ENCODE measurements at regions not wholly inside any gene's neighbourhood (a gene's known extent, or its start where the extent isn't known, plus 50 kb on each side); places are given as distances from the start of the nearest gene placed in this dataset.

DNA sequence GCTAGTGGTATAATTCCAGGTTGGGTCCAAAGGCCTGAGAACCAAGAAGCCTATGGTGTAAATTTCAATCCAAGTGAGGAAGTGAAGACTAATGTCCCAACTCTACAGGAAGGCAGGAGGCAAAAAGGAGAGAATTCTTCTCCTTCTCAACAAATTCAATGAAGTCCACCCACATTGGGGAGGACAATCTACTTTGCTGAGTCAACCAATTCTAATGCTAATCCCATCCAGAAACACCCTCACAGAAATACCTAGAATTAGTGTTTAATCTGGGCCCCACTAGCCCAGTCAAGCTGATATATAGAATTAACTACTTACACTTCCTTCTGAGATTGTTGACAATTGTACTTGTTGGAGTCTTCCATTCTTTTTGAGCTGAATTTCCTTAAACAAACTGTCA is 413.2 kb upstream of the PHF14 start:
- TF ChIP-seq EZH2 (IDR thresholded peaks at IDR 0.05): no peak
- TF ChIP-seq, protein P1, sequence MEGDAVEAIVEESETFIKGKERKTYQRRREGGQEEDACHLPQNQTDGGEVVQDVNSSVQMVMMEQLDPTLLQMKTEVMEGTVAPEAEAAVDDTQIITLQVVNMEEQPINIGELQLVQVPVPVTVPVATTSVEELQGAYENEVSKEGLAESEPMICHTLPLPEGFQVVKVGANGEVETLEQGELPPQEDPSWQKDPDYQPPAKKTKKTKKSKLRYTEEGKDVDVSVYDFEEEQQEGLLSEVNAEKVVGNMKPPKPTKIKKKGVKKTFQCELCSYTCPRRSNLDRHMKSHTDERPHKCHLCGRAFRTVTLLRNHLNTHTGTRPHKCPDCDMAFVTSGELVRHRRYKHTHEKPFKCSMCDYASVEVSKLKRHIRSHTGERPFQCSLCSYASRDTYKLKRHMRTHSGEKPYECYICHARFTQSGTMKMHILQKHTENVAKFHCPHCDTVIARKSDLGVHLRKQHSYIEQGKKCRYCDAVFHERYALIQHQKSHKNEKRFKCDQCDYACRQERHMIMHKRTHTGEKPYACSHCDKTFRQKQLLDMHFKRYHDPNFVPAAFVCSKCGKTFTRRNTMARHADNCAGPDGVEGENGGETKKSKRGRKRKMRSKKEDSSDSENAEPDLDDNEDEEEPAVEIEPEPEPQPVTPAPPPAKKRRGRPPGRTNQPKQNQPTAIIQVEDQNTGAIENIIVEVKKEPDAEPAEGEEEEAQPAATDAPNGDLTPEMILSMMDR (IDR thresholded peaks at IDR 0.05 in 2 of 3, conservative IDR thresholded peaks at IDR 0.05 in 1 of 3; ENCODE audit: borderline replicate concordance in 1 of 3, insufficient read depth in 1 of 3, low read depth in 2 of 3, low read length in 2 of 3): no peak
- no peak for TF ChIP-seq POLR2A (IDR thresholded peaks at IDR 0.05; ENCODE audit: borderline replicate concordance, extremely low read depth, insufficient read depth, insufficient read length)
- TF ChIP-seq, protein P2, sequence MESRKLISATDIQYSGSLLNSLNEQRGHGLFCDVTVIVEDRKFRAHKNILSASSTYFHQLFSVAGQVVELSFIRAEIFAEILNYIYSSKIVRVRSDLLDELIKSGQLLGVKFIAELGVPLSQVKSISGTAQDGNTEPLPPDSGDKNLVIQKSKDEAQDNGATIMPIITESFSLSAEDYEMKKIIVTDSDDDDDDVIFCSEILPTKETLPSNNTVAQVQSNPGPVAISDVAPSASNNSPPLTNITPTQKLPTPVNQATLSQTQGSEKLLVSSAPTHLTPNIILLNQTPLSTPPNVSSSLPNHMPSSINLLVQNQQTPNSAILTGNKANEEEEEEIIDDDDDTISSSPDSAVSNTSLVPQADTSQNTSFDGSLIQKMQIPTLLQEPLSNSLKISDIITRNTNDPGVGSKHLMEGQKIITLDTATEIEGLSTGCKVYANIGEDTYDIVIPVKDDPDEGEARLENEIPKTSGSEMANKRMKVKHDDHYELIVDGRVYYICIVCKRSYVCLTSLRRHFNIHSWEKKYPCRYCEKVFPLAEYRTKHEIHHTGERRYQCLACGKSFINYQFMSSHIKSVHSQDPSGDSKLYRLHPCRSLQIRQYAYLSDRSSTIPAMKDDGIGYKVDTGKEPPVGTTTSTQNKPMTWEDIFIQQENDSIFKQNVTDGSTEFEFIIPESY (IDR thresholded peaks at IDR 0.05; ENCODE audit: extremely low read depth, insufficient replicate concordance, low read length): no peak
- TF ChIP-seq CEBPB (IDR thresholded peaks at IDR 0.05; ENCODE audit: low read depth): no peak
- no peak for TF ChIP-seq ZNF274 (IDR thresholded peaks at IDR 0.05; ENCODE audit: low read depth, low read length)
- no peak for TF ChIP-seq SIN3A (IDR thresholded peaks at IDR 0.05; ENCODE audit: low read depth)
- TF ChIP-seq CBX3 (IDR thresholded peaks at IDR 0.05; ENCODE audit: low read depth): no peak
- TF ChIP-seq, protein P3, sequence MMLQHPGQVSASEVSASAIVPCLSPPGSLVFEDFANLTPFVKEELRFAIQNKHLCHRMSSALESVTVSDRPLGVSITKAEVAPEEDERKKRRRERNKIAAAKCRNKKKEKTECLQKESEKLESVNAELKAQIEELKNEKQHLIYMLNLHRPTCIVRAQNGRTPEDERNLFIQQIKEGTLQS (IDR thresholded peaks at IDR 0.05): no peak
- TF ChIP-seq SP1 (IDR thresholded peaks at IDR 0.05; ENCODE audit: low read depth): no peak
- no peak for TF ChIP-seq SRF (IDR thresholded peaks at IDR 0.05; ENCODE audit: low read depth)
